ENCODE measurements at regions not wholly inside any gene's neighbourhood (a gene's known extent, or its start where the extent isn't known, plus 50 kb on each side); places are given as distances from the start of the nearest gene placed in this dataset.

DNA sequence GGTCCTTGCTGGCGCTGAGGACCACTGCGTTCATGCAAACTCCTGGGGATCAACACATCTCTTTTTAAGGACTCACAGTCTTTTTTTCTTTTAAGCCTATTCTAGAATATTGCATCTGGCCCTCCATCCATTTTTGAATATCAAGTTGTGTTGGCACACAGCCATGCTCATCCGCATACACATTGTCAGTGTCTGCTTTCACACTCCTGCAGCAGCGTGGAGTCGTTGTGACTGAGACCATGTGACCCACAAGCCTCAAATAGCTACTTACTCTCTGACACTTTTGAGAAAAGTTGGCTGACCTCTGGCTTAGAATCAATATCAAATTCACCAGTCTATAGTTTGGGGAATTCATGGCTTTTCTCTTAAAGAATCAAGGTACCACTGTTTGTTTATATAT, 191.8 kb upstream of the S100G start:
- TF ChIP-seq POLR2A (IDR thresholded peaks at IDR 0.05; ENCODE audit: low read depth, low read length) = no peak
- TF ChIP-seq TAF1 (IDR thresholded peaks at IDR 0.05; ENCODE audit: borderline replicate concordance, low read depth, low read length) = no peak
- no peak for TF ChIP-seq POLR2AphosphoS5 (IDR thresholded peaks at IDR 0.05; ENCODE audit: low read depth, low read length)
- FAIRE-seq (no peak), DNase-seq (ENCODE audit: insufficient read length) (no peak)

DNA sequence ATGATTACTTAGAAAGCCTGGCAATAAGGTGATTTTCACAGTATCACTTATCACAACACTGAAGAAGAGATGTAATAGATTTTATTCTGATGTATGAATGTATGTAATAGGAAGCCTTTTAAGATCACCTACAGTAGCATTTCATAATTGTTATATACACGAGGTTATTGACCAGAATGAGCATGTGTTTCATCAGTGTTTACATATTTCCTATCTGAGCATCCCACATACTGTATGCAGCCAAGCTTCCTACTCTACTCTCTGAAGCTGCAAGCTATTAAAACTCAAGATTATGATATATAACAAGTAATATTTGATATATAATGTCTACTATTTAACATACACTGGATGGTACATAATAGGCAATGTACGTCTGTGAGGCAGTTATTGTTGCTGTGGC, 190.9 kb upstream of the S100G start:
- TF ChIP-seq POLR2AphosphoS5 (IDR thresholded peaks at IDR 0.05; ENCODE audit: low read depth, low read length) = no peak
- no peak for TF ChIP-seq POLR2A (IDR thresholded peaks at IDR 0.05; ENCODE audit: low read depth, low read length)
- no peak for TF ChIP-seq TAF1 (IDR thresholded peaks at IDR 0.05; ENCODE audit: borderline replicate concordance, low read depth, low read length)

GRCh38 chrX:16461968-16462367, 188.0 kb upstream of the S100G start:
- TF ChIP-seq POLR2A (IDR thresholded peaks at IDR 0.05; ENCODE audit: low read depth, low read length) (no peak), TAF1 (IDR thresholded peaks at IDR 0.05; ENCODE audit: borderline replicate concordance, low read depth, low read length) (no peak), POLR2AphosphoS5 (IDR thresholded peaks at IDR 0.05; ENCODE audit: low read depth, low read length) (no peak)
- no peak for FAIRE-seq

More for the DNA sequence above, 190.9 kb upstream of the S100G start:
- DNase-seq (ENCODE audit: insufficient read length) (no peak), FAIRE-seq (no peak)

GRCh38 chrX:16462912-16463311, 187.0 kb upstream of the S100G start:
- DNase-seq (ENCODE audit: insufficient read length) = no peak
- TF ChIP-seq TAF1 (IDR thresholded peaks at IDR 0.05; ENCODE audit: borderline replicate concordance, low read depth, low read length) (no peak), POLR2AphosphoS5 (IDR thresholded peaks at IDR 0.05; ENCODE audit: low read depth, low read length) (no peak), POLR2A (IDR thresholded peaks at IDR 0.05; ENCODE audit: low read depth, low read length) (no peak)
- no peak for FAIRE-seq

More at GRCh38 chrX:16461968-16462367, 188.0 kb upstream of the S100G start:
- DNase-seq (ENCODE audit: insufficient read length) = no peak

DNA sequence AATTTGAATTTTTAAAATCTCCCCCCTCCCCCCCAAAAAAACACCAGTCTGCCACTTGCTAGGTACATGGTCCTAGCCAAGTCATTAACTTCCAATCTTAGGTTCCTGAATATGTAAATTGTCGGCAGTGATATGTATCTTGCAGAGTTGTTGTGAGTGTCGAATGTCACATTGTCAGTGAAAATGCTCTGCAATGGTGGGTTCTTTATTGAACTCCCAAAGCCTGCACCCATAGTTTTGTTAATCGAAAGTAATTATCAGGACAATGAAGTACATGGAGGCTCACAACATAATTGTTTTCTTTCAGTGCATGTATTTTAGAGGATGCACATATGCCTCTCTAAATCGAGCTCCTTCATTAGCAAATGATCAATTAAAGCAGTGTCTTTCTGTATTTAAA, 185.6 kb upstream of the S100G start:
- no peak for FAIRE-seq
- TF ChIP-seq TAF1 (IDR thresholded peaks at IDR 0.05; ENCODE audit: borderline replicate concordance, low read depth, low read length) = no peak
- no peak for TF ChIP-seq POLR2AphosphoS5 (IDR thresholded peaks at IDR 0.05; ENCODE audit: low read depth, low read length)
- no peak for TF ChIP-seq POLR2A (IDR thresholded peaks at IDR 0.05; ENCODE audit: low read depth, low read length)
- no peak for DNase-seq (ENCODE audit: insufficient read length)

GRCh38 chrX:16465081-16465876, 184.7 kb upstream of the S100G start:
- TF ChIP-seq TAF1 (IDR thresholded peaks at IDR 0.05; ENCODE audit: borderline replicate concordance, low read depth, low read length) = no peak
- TF ChIP-seq POLR2A (IDR thresholded peaks at IDR 0.05; ENCODE audit: low read depth, low read length) = no peak
- no peak for TF ChIP-seq POLR2AphosphoS5 (IDR thresholded peaks at IDR 0.05; ENCODE audit: low read depth, low read length)
- no peak for DNase-seq (ENCODE audit: insufficient read length)
- no peak for FAIRE-seq

DNA sequence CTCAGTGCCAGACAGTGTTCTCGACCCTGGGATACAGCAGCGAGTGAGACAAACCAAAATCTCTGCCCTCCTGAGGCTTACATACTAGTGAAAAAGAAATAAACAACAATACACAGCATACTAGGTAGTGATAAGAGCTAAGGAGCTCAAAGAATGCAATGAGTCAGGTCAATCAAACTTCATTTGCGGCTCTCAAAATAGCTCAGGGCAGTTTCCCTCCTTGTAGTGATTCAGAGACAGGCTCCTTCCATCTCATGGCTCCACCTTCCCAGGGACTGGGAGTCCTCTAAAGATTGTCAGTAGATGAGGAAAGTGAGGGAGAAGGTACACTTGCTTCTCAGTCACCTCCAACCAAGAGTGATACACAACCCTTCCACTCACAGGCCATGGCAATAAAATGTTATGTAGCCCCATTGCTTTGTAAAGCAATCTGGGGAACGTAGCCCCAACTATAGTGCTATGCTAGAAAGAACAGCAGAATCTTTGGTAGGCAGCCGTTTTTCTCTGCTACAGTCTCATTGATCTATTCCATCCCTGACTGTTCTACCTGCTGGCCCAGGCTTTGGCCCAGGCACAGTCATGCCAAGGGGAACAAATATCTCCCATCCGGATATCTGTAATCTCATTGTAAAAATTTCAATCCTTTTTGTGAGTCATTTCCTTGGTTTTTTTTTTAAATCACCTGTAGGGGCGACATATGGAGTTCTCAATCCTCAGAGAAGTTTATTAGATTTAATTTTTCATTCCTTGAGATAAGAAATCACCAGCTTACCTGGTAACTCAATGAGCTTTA, 183.1 kb upstream of the S100G start:
- no peak for TF ChIP-seq POLR2AphosphoS5 (IDR thresholded peaks at IDR 0.05; ENCODE audit: low read depth, low read length)
- TF ChIP-seq POLR2A (IDR thresholded peaks at IDR 0.05; ENCODE audit: low read depth, low read length) = no peak
- no peak for TF ChIP-seq TAF1 (IDR thresholded peaks at IDR 0.05; ENCODE audit: borderline replicate concordance, low read depth, low read length)
- FAIRE-seq (no peak), DNase-seq (ENCODE audit: insufficient read length) (no peak)

DNA sequence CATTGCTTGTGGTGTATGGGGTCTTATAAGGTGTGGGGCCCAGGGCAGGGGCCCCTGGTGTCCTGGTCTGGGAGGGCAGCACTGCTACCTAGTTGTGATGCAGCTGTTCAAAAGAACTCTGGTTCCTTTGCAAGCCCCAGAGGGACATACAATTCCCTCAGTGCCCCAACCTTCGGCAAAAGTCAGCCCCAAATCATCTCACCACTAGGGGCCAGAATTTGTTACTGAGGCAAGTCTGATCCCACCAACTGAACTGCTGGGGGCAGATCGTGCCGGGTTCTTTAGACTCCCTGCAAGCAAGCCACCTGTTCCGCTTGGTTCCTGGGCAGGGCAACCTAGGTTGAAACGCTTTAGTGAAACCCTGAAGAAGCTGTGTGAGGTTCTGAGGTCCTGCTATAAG, 180.1 kb upstream of the S100G start:
- TF ChIP-seq TAF1 (IDR thresholded peaks at IDR 0.05; ENCODE audit: borderline replicate concordance, low read depth, low read length) (no peak), POLR2A (IDR thresholded peaks at IDR 0.05; ENCODE audit: low read depth, low read length) (no peak), POLR2AphosphoS5 (IDR thresholded peaks at IDR 0.05; ENCODE audit: low read depth, low read length) (no peak)
- DNase-seq (ENCODE audit: insufficient read length) = no peak
- FAIRE-seq = no peak

DNA sequence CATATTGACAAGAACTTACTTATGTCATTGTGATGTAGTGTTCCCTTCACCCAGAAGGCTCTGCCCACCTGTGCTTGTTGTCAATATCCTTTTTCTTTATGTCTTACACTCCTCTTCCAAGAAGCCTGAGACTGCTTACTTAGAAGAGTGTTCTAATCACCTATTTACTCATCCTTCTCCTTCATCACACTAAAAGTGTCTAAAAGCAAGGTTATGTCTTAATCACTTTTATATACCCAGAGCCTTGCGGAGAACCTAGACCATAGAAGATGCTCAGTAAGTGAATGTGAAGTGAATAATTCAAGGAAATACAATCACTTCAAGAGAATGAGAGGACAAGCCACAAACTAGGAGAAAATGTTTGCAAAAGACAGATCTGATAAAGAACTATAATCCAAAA, 177.6 kb upstream of the S100G start:
- no peak for DNase-seq (ENCODE audit: insufficient read length)
- FAIRE-seq = no peak
- TF ChIP-seq POLR2AphosphoS5 (IDR thresholded peaks at IDR 0.05; ENCODE audit: low read depth, low read length) (no peak), TAF1 (IDR thresholded peaks at IDR 0.05; ENCODE audit: borderline replicate concordance, low read depth, low read length) (no peak), POLR2A (IDR thresholded peaks at IDR 0.05; ENCODE audit: low read depth, low read length) (no peak)

DNA sequence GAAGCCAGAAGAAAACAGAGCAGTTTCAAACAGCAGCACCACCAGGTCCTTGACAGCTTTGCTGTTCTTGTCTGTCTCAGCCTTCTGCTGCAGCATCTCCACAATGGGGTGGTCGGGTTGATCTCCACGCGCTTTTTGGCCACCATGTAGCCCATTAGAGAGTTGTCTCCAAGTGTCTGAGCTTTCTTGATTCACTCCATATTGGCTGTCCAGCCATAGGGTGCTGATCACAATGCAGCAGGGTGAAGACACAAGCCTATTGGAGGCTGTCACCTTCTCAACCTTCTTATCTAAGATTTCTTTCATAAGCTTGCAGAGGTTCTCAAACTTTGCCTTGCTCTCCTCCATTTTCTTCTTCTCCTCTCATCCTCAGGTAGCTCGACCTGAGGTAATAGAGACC, 175.4 kb upstream of the S100G start:
- no peak for TF ChIP-seq POLR2AphosphoS5 (IDR thresholded peaks at IDR 0.05; ENCODE audit: low read depth, low read length)
- no peak for TF ChIP-seq POLR2A (IDR thresholded peaks at IDR 0.05; ENCODE audit: low read depth, low read length)
- DNase-seq (ENCODE audit: insufficient read length) = no peak
- FAIRE-seq = no peak

DNA sequence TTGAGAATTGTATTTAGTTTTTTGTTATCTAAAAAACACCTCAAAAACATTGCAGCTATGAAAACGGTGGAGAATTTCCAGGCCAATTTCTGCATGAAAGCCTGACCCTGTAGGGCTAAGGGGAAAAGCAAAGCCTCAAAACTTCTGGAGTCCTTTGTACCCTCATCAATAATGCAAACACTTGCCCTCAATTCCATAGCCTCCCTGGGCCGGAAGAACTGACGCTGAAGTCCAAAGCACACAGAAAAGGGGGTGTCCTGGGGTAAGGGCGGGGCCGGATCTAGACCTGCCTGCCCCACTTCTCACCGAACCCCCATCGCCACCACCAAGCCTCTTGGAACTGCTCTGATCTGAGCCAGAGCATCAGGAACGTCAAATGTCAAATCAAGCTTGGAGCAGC, 173.9 kb upstream of the S100G start:
- TF ChIP-seq POLR2AphosphoS5 (IDR thresholded peaks at IDR 0.05; ENCODE audit: low read depth, low read length) = no peak
- no peak for TF ChIP-seq POLR2A (IDR thresholded peaks at IDR 0.05; ENCODE audit: low read depth, low read length)
- TF ChIP-seq TAF1 (IDR thresholded peaks at IDR 0.05; ENCODE audit: borderline replicate concordance, low read depth, low read length) = no peak
- DNase-seq (ENCODE audit: insufficient read length) (no peak), FAIRE-seq (no peak)

DNA sequence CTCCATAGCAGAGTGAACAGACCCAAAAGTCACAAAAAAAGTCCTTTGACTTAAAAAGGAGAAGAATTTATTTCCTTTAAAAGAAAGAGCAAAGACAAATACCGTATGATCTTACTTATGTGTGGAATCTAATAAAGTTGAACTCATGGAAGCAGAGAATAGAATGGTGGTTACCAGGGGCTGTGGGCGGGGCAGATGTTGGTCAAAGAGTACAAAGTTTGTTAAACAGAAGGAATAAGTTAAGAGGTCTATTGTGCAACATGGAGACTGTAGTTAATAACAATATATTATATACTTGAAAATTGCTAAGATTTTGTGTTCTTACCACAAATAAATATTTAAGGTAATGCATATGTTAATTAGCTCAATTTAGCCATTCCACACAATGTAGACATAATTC, 173.3 kb upstream of the S100G start:
- TF ChIP-seq POLR2AphosphoS5 (IDR thresholded peaks at IDR 0.05; ENCODE audit: low read depth, low read length) = no peak
- no peak for TF ChIP-seq TAF1 (IDR thresholded peaks at IDR 0.05; ENCODE audit: borderline replicate concordance, low read depth, low read length)
- no peak for TF ChIP-seq POLR2A (IDR thresholded peaks at IDR 0.05; ENCODE audit: low read depth, low read length)
- no peak for FAIRE-seq
- DNase-seq (ENCODE audit: insufficient read length) = no peak
